NT2/D1 (cell line): ENCODE measurements at regions not wholly inside any gene's neighbourhood (a gene's known extent, or its start where the extent isn't known, plus 50 kb on each side); places are given as distances from the start of the nearest gene placed in this dataset.

Experiments used
- DNase-seq: peaks from one replicate; pipeline ENCODE4 v3.0.0-alpha.2; 2011; ENCODE audit warnings: low read depth, low spot score
- H3K27me3 ChIP-seq: 2 replicates; pipeline ENCODE4 v1.6.0; 2011; ENCODE audit warnings: mild to moderate bottlenecking; ENCODE audit not compliant: insufficient read length, insufficient read depth
- H3K36me3 ChIP-seq: 2 replicates; pipeline ENCODE4 v1.6.1; 2011; ENCODE audit warnings: mild to moderate bottlenecking, low read length, mixed read lengths; ENCODE audit not compliant: insufficient read depth, insufficient read length
- H3K4me1 ChIP-seq: 2 replicates; pipeline ENCODE4 v1.5.1; 2011; ENCODE audit not compliant: insufficient read depth, insufficient read length
- H3K4me3 ChIP-seq: 2 replicates; pipeline ENCODE4 v1.5.1; 2011; ENCODE audit warnings: low read depth; ENCODE audit not compliant: insufficient read length
- H3K9ac ChIP-seq: 2 replicates; pipeline ENCODE4 v1.6.0; 2011; ENCODE audit warnings: low read depth; ENCODE audit not compliant: insufficient read length
- H3K9me3 ChIP-seq: 2 replicates; pipeline ENCODE4 v1.5.1; 2011; ENCODE audit warnings: mild to moderate bottlenecking, low read length; ENCODE audit not compliant: insufficient read depth
- SUZ12 ChIP-seq: IDR thresholded peaks from 2 replicates; pipeline ENCODE4 v1.6.1; 2011; ENCODE audit not compliant: insufficient read length, insufficient read depth; ENCODE audit errors: extremely low read depth
- YY1 ChIP-seq: IDR thresholded peaks from 2 replicates; pipeline ENCODE4 v1.6.1; 2011; ENCODE audit not compliant: insufficient read length, insufficient read depth
- ZNF274 ChIP-seq: IDR thresholded peaks from 2 replicates; pipeline ENCODE4 v1.6.1; 2011; ENCODE audit warnings: mild to moderate bottlenecking, low read depth, low read length

DNA sequence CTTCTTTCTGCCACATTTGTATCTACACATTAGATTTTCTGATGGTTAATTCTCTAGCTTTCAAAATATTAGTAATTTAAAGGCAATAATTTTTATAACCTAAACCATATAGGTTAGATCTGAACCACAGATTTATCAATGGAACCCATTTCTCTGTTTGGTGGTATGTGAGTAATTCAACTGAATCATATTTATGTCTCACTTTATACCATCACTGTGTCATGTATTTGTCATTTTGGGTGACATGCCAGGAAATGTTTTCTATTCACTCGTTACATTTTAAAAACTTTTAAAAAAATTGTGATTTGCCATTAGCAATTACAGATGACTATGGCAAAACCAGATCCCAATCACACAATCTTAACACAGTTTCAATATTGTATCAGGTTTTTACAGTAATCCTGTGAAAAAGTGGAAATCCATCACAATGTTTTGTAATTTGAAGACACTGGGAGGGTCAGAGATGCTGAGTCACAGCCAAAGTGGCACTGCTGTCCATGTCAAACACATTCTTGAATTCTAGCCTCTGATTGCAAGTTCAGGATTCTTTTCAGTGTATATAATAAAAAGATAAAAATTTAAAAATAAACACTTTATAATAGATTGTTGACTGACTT, 356.0 kb upstream of the RBMS3 start:
- no peak for DNase-seq
- H3K4me3 ChIP-seq = no peak overlapping the region
- H3K36me3 ChIP-seq = no peaks in the 10 kb centered on the region
- no peak for TF ChIP-seq ZNF274
- no peak for TF ChIP-seq SUZ12
- TF ChIP-seq YY1 = no peak
- no peaks in the 10 kb centered on the region for H3K27me3 ChIP-seq
- H3K9me3 ChIP-seq = no peaks in the 10 kb centered on the region
- H3K4me1 ChIP-seq = no peaks in the 10 kb centered on the region
- H3K9ac ChIP-seq = no peak overlapping the region

DNA sequence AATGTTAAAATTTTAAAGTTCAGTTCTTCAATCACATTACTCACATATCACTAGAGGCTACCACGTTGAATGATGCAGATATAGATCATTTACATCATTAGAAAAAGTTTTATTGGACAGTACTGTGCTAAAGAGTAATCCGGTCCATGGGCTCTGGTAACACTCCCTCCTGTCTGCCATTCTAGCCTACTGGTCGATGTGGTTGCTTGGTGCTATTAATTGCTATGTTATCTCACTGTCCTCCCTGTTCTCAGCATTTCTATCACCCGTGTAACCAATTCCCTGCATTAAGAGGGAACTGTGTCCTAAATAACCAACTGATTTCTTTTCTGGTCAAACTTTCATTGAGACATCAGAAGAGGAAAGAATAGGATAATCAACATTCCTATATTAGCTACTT, 347.5 kb upstream of the RBMS3 start:
- H3K4me3 ChIP-seq = no peak overlapping the region
- no peaks in the 10 kb centered on the region for H3K27me3 ChIP-seq
- no peak overlapping the region for H3K9ac ChIP-seq
- DNase-seq = no peak
- H3K36me3 ChIP-seq = no peaks in the 10 kb centered on the region
- H3K4me1 ChIP-seq = no peaks in the 10 kb centered on the region
- no peaks in the 10 kb centered on the region for H3K9me3 ChIP-seq
- no peak for TF ChIP-seq SUZ12
- no peak for TF ChIP-seq ZNF274
- no peak for TF ChIP-seq YY1

DNA sequence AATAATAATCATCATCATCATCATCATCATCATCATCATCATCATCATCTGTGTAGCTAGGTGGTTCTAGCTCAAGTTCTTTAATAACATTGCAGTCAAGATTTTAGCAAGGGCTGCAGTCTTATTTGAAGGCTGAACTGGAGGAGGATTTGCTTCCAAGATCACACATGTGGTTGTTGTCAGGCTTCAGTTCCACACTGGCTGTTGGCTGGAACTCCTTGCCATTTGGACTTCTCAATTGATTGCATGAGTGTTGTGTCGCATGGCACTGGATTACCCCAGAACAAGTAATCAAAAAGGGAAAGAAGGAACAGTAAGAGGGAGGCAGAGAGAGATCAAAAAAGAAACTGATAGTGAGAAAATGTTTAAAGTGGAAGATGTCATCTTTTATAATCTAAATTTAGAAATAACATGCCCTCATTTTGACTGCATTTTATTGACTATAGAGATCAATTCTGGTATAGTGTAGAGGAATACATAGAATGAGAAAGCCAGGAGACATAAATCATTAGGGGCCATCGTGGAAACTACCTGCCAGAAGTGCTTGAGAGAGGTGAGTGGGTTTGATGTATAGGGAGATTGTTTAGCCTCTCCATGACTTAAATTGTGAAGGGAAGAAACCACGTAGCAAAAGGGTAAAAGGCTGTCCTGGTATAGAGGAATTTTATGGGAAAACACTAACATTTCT, 346.6 kb upstream of the RBMS3 start:
- no peaks in the 10 kb centered on the region for H3K4me1 ChIP-seq
- H3K9ac ChIP-seq = no peak overlapping the region
- no peaks in the 10 kb centered on the region for H3K9me3 ChIP-seq

DNA sequence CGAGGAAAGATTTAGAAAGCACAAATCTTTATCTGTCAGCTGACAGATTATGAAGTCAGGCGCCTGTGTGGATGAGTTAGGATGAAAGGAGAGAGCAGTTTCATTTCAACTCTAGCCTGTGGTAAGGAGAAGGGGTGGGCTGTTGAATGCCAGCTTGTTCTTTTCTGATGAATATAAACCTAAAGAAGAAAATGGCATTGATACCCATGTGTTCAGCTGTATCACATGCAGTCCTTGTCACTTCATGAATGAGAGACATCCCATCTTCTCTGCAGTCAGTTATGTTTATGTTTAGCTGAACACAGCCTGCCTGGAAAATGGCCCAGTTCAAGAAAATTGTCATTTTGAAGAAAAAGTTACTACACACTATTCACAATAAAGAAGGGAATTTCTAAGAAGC, 345.7 kb upstream of the RBMS3 start:
- no peak overlapping the region for H3K9ac ChIP-seq

More for the DNA sequence above, 346.6 kb upstream of the RBMS3 start:
- no peak for DNase-seq
- Histone ChIP-seq H3K36me3 (no peaks in the 10 kb centered on the region), H3K27me3 (no peaks in the 10 kb centered on the region), H3K4me3 (no peak overlapping the region)
- no peak for TF ChIP-seq YY1
- TF ChIP-seq ZNF274 = no peak
- TF ChIP-seq SUZ12 = no peak

DNA sequence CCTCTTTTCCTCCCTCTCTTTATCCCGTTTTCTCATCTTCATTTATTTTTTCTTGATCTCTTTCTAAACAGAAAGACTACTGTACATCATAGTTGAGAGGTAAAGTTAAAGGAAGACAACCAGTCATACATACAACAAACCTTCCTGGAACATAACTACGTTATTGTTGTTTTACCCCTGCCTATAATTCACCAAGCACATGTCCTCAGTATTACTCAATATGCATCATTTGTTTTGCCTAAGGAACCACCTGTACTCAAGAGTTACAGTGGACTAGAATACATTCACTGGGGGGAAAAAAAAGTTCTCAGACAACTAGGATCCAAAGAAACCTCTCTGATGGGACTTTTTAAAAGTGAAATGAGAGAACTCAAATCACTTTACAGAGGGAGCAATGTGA, 344.7 kb upstream of the RBMS3 start:
- Histone ChIP-seq H3K36me3 (no peaks in the 10 kb centered on the region), H3K9me3 (no peaks in the 10 kb centered on the region), H3K4me1 (no peaks in the 10 kb centered on the region), H3K27me3 (no peaks in the 10 kb centered on the region), H3K4me3 (no peak overlapping the region), H3K9ac (no peak overlapping the region)
- no peak for DNase-seq
- TF ChIP-seq ZNF274 (no peak), YY1 (no peak), SUZ12 (no peak)

More for the DNA sequence above, 345.7 kb upstream of the RBMS3 start:
- H3K36me3 ChIP-seq = no peaks in the 10 kb centered on the region
- no peak overlapping the region for H3K4me3 ChIP-seq
- no peak for DNase-seq
- H3K27me3 ChIP-seq = no peaks in the 10 kb centered on the region
- TF ChIP-seq SUZ12 = no peak
- no peak for TF ChIP-seq ZNF274
- no peak for TF ChIP-seq YY1
- H3K9me3 ChIP-seq = no peaks in the 10 kb centered on the region
- H3K4me1 ChIP-seq = no peaks in the 10 kb centered on the region

DNA sequence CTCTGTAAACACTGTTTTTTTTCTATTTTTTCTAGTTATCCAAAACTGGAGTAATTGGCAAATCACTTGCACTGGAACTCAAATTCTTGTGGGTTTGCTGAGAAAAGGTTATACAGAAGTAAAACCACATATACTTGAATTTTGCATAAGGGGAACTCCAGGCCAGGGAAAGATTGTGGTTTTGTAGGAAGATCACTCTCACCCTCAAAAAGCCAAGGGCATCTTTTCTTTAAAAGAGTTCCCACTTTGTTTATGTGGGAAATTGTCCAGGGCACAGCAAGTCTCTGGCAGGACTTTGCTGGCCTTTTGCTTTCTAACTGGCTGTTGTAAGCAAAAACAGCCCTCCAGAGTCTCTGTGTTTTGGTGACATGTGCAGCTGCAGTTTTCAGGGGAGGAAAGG, 340.3 kb upstream of the RBMS3 start:
- Histone ChIP-seq H3K4me1 (no peaks in the 10 kb centered on the region), H3K9me3 (no peaks in the 10 kb centered on the region), H3K36me3 (no peaks in the 10 kb centered on the region), H3K4me3 (no peak overlapping the region), H3K27me3 (no peaks in the 10 kb centered on the region), H3K9ac (no peak overlapping the region)
- DNase-seq = no peak
- TF ChIP-seq YY1 = no peak
- no peak for TF ChIP-seq ZNF274
- TF ChIP-seq SUZ12 = no peak

DNA sequence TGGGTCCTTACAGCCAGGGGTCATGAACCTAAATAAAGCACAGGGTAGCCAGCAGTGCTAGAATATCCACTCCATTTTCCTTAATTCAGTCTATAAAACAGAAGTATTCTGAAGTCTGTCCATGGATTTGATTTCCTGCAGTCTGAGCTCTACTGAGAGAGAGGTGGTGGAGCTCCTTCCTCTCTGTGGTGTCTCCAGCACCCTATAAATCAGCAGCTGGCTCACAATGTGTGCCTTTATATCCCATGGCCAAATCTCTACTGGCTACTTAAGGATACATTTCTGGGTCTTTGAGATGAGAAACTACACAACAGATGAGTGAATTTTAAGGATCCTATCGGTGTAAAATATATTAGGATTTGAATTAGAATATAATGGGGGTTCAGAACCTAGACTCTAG, 339.9 kb upstream of the RBMS3 start:
- H3K9me3 ChIP-seq = no peaks in the 10 kb centered on the region
- TF ChIP-seq YY1 (no peak), ZNF274 (no peak), SUZ12 (no peak)
- no peaks in the 10 kb centered on the region for H3K4me1 ChIP-seq
- no peak for DNase-seq
- no peaks in the 10 kb centered on the region for H3K36me3 ChIP-seq
- H3K4me3 ChIP-seq = no peak overlapping the region
- H3K27me3 ChIP-seq = no peaks in the 10 kb centered on the region
- H3K9ac ChIP-seq = no peak overlapping the region

DNA sequence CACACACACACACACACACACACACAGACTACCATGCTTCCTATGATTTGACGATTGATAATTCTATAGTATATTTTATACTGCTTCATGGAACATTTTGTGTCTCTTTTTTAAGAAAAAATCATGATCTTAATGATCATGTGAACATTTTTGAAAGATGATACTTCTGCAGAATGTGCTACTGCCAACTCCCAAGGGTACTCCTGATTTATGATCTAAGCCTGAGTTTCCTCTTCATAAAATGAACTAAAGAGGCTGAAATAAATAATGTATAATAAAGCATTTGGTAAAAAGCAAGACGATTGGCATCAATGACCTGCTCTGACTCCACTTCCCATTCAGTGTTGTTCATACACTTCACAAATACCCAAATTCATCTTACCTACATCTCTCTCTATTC, 333.8 kb upstream of the RBMS3 start:
- Histone ChIP-seq H3K4me3 (no peak overlapping the region), H3K27me3 (no peaks in the 10 kb centered on the region), H3K4me1 (no peaks in the 10 kb centered on the region), H3K9me3 (no peaks in the 10 kb centered on the region), H3K36me3 (no peaks in the 10 kb centered on the region), H3K9ac (no peak overlapping the region)
- TF ChIP-seq ZNF274 = no peak
- no peak for TF ChIP-seq YY1
- no peak for TF ChIP-seq SUZ12
- DNase-seq = no peak
